Liver (tissue), 3 donors: ENCODE measurements at regions not wholly inside any gene's neighbourhood (a gene's known extent, or its start where the extent isn't known, plus 50 kb on each side); places are given as distances from the start of the nearest gene placed in this dataset.

Source experiments
- CTCF ChIP-seq: fragments of 150-350 bp; IDR thresholded peaks from 2 replicates; pipeline ENCODE4 v1.5.1; 2017; ENCODE audit warnings: improper control_type of control experiment, low read depth, low read length; ENCODE audit not compliant: missing input control
- FOXA2 ChIP-seq: IDR thresholded peaks from 2 replicates; pipeline ENCODE4 v1.6.1; 2016; ENCODE audit warnings: antibody characterized with exemption
- MAX ChIP-seq: IDR thresholded peaks from 2 replicates; pipeline ENCODE4 v1.6.1; 2016; ENCODE audit warnings: antibody characterized with exemption
- RAD21 ChIP-seq, 2 donors: IDR thresholded peaks; 2 replicates each; pipeline ENCODE4 v1.6.1; 2016; ENCODE audit warnings: antibody characterized with exemption in 2 of 2, mild to moderate bottlenecking in 2 of 2
- REST ChIP-seq: IDR thresholded peaks from 2 replicates; pipeline ENCODE4 v1.6.1; 2016; ENCODE audit warnings: antibody characterized with exemption, mild to moderate bottlenecking
- YY1 ChIP-seq: IDR thresholded peaks from 2 replicates; pipeline ENCODE4 v1.6.1; 2016; ENCODE audit warnings: antibody characterized with exemption, mild to moderate bottlenecking
- ZBTB33 ChIP-seq: IDR thresholded peaks from 2 replicates; pipeline ENCODE4 v1.6.1; 2016; ENCODE audit warnings: antibody characterized with exemption
- donor health status: healthy.
- donor health status: healthy.

- TF ChIP-seq CTCF (no peak), ZBTB33 (no peak), YY1 (no peak), RAD21 (IDR thresholded peaks at IDR 0.05) (no peak), REST (no peak), FOXA2 (no peak), MAX (no peak)
These were observed 715.0 kb downstream of the EFNB2 start for GRCh38 chr13:105820415-105820814.
